Neural cell (in vitro differentiated cells): ENCODE measurements at regions not wholly inside any gene's neighbourhood (a gene's known extent, or its start where the extent isn't known, plus 50 kb on each side); places are given as distances from the start of the nearest gene placed in this dataset.

Source experiments
- H2AFZ ChIP-seq: fragments of 200-600, 300-800 bp; sonication (generic), shearing (Covaris generic); 2 replicates; pipeline ENCODE4 v1.6.0; 2014; ENCODE audit warnings: low read depth, mild to moderate bottlenecking, antibody characterized with exemption, low read length, moderate library complexity
- H3F3A ChIP-seq: fragments of 200-600 bp; shearing (Covaris generic); 2 replicates; pipeline ENCODE4 v1.6.1; 2016; ENCODE audit warnings: mild to moderate bottlenecking, moderate library complexity, mixed read lengths, antibody characterized with exemption, low read length; ENCODE audit not compliant: insufficient read depth, poor library complexity, severe bottlenecking
- H3K27ac ChIP-seq: fragments of 200-600, 300-800 bp; sonication (generic), shearing (Covaris generic); 2 replicates; pipeline ENCODE4 v1.5.1; 2014; ENCODE audit warnings: mild to moderate bottlenecking, low read length, moderate library complexity
- H3K27me3 ChIP-seq: fragments of 300-800, 200-600 bp; sonication (generic), shearing (Covaris generic); 2 replicates; pipeline ENCODE4 v1.6.0; 2014; ENCODE audit warnings: mild to moderate bottlenecking, low read depth, low read length, moderate library complexity; ENCODE audit not compliant: insufficient read depth
- H3K36me3 ChIP-seq: fragments of 300-800, 200-600 bp; sonication (generic), shearing (Covaris generic); 2 replicates; pipeline ENCODE4 v1.5.1; 2014; ENCODE audit warnings: mild to moderate bottlenecking, antibody characterized with exemption, low read length, moderate library complexity; ENCODE audit not compliant: insufficient read depth
- H3K4me2 ChIP-seq: fragments of 300-800, 200-600 bp; sonication (generic), shearing (Covaris generic); 2 replicates; pipeline ENCODE4 v1.6.0; 2014; ENCODE audit warnings: mild to moderate bottlenecking, low read length
- H3K4me3 ChIP-seq: fragments of 300-800, 200-600 bp; sonication (generic), shearing (Covaris generic); 2 replicates; pipeline ENCODE4 v1.5.1; 2014; ENCODE audit warnings: mild to moderate bottlenecking, low read length, moderate library complexity
- H3K79me2 ChIP-seq: fragments of 200-600 bp; shearing (Covaris generic); replicated peaks from 2 replicates; pipeline ENCODE4 v1.6.0; 2014; ENCODE audit warnings: mild to moderate bottlenecking, low read length, moderate library complexity; ENCODE audit not compliant: insufficient read depth
- H3K9ac ChIP-seq: fragments of 300-800, 200-600 bp; sonication (generic), shearing (Covaris generic); 2 replicates; pipeline ENCODE4 v1.6.1; 2016; ENCODE audit warnings: mild to moderate bottlenecking, low read length, mixed read lengths
- H3K9me2 ChIP-seq: fragments of 200-600 bp; shearing (Covaris generic); 2 replicates; pipeline ENCODE4 v1.6.1; 2016; ENCODE audit warnings: mild to moderate bottlenecking, low read length, mixed read lengths; ENCODE audit not compliant: insufficient read depth
- H3K9me3 ChIP-seq: fragments of 200-600, 300-800 bp; sonication (generic), shearing (Covaris generic); 2 replicates; pipeline ENCODE4 v1.6.1; 2016; ENCODE audit warnings: mild to moderate bottlenecking, mixed run types, low read length, moderate library complexity, mixed read lengths
- H4K20me1 ChIP-seq: fragments of 200-600 bp; shearing (Covaris generic); 2 replicates; pipeline ENCODE4 v1.6.1; 2016; ENCODE audit warnings: mild to moderate bottlenecking, mixed run types; ENCODE audit not compliant: insufficient read depth
- EP300 ChIP-seq: fragments of 450-650 bp; conservative IDR thresholded peaks from 2 replicates; pipeline ENCODE4 v1.6.1; 2014; ENCODE audit warnings: antibody characterized with exemption, mild to moderate bottlenecking, moderate library complexity; ENCODE audit not compliant: poor library complexity, severe bottlenecking
- EZH2 ChIP-seq: fragments of 200-600, 300-800 bp; shearing (Covaris generic), sonication (generic); IDR thresholded peaks from 2 replicates; pipeline ENCODE4 v1.6.1; 2014; ENCODE audit warnings: antibody characterized with exemption, low read length, borderline replicate concordance, mild to moderate bottlenecking; ENCODE audit not compliant: insufficient read depth, poor library complexity, severe bottlenecking
- MXI1 ChIP-seq: fragments of 450-650 bp; conservative IDR thresholded peaks from 2 replicates; pipeline ENCODE4 v1.6.1; 2014; ENCODE audit warnings: antibody characterized with exemption, mild to moderate bottlenecking; ENCODE audit not compliant: poor library complexity, severe bottlenecking
- POLR2AphosphoS5 ChIP-seq: IDR thresholded peaks from 2 replicates; pipeline ENCODE4 v1.6.1; 2012
- RAD21 ChIP-seq: fragments of 450-650 bp; conservative IDR thresholded peaks from 2 replicates; pipeline ENCODE4 v1.6.1; 2014; ENCODE audit warnings: antibody characterized with exemption, mild to moderate bottlenecking, moderate library complexity
- REST ChIP-seq: IDR thresholded peaks from 2 replicates; pipeline ENCODE4 v1.6.1; 2012; ENCODE audit warnings: borderline replicate concordance
- SMC3 ChIP-seq: fragments of 450-650 bp; conservative IDR thresholded peaks from 2 replicates; pipeline ENCODE4 v1.6.1; 2014; ENCODE audit warnings: antibody characterized with exemption, mild to moderate bottlenecking, moderate library complexity; ENCODE audit not compliant: poor library complexity
- TAF1 ChIP-seq: IDR thresholded peaks from 2 replicates; pipeline ENCODE4 v1.6.1; 2012; ENCODE audit warnings: low read depth
- TF ChIP-seq, protein P1 (sequence below): fragments of 450-650 bp; IDR thresholded peaks from 2 replicates; pipeline ENCODE4 v1.5.1; 2014; ENCODE audit warnings: antibody characterized with exemption, mild to moderate bottlenecking, moderate library complexity; ENCODE audit not compliant: poor library complexity, severe bottlenecking

- TF ChIP-seq EP300, result no peak
- TF ChIP-seq RAD21, result no peak
- TF ChIP-seq, protein P1, sequence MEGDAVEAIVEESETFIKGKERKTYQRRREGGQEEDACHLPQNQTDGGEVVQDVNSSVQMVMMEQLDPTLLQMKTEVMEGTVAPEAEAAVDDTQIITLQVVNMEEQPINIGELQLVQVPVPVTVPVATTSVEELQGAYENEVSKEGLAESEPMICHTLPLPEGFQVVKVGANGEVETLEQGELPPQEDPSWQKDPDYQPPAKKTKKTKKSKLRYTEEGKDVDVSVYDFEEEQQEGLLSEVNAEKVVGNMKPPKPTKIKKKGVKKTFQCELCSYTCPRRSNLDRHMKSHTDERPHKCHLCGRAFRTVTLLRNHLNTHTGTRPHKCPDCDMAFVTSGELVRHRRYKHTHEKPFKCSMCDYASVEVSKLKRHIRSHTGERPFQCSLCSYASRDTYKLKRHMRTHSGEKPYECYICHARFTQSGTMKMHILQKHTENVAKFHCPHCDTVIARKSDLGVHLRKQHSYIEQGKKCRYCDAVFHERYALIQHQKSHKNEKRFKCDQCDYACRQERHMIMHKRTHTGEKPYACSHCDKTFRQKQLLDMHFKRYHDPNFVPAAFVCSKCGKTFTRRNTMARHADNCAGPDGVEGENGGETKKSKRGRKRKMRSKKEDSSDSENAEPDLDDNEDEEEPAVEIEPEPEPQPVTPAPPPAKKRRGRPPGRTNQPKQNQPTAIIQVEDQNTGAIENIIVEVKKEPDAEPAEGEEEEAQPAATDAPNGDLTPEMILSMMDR, result no peak
- TF ChIP-seq REST, result no peak
- no peak for TF ChIP-seq EZH2
- TF ChIP-seq TAF1, result no peak
- no peak for TF ChIP-seq MXI1
- no peak for TF ChIP-seq SMC3
- TF ChIP-seq POLR2AphosphoS5, result no peak
- Histone ChIP-seq H4K20me1 (no peaks in the 10 kb centered on the region), H3K36me3 (no peaks in the 10 kb centered on the region), H3F3A (no peaks in the 10 kb centered on the region), H3K4me2 (no peak overlapping the region), H3K9me2 (no peaks in the 10 kb centered on the region), H2AFZ (no peak overlapping the region), H3K79me2 (no peaks in the 10 kb centered on the region), H3K27me3 (no peaks in the 10 kb centered on the region), H3K4me3 (no peak overlapping the region), H3K27ac (no peak overlapping the region), H3K9ac (no peak overlapping the region), H3K9me3 (no peaks in the 10 kb centered on the region)
These were observed 74.8 kb upstream of the PJA2 start for GRCh38 chr5:109484597-109484996.

GRCh38 chr5:109483395-109483971 is 73.7 kb upstream of the PJA2 start:
- H3K4me2 ChIP-seq, result no peak overlapping the region

GRCh38 chr5:109482748-109483147 is 73.0 kb upstream of the PJA2 start:
- Histone ChIP-seq H3K9me2 (no peaks in the 10 kb centered on the region), H3K4me2 (no peak overlapping the region), H2AFZ (no peak overlapping the region), H4K20me1 (no peaks in the 10 kb centered on the region), H3K27me3 (no peaks in the 10 kb centered on the region), H3K9ac (no peak overlapping the region), H3K79me2 (no peaks in the 10 kb centered on the region), H3K36me3 (no peaks in the 10 kb centered on the region), H3K27ac (no peak overlapping the region), H3K4me3 (no peak overlapping the region), H3K9me3 (no peaks in the 10 kb centered on the region), H3F3A (no peaks in the 10 kb centered on the region)
- TF ChIP-seq TAF1 (no peak), EZH2 (no peak), RAD21 (no peak), POLR2AphosphoS5 (no peak), SMC3 (no peak), EP300 (no peak), REST (no peak), MXI1 (no peak)
- TF ChIP-seq, protein P1, result no peak

More at GRCh38 chr5:109483395-109483971, 73.7 kb upstream of the PJA2 start:
- Histone ChIP-seq H3K27ac (no peak overlapping the region), H3F3A (no peaks in the 10 kb centered on the region), H3K36me3 (no peaks in the 10 kb centered on the region), H2AFZ (no peak overlapping the region), H3K9ac (no peak overlapping the region), H3K9me3 (no peaks in the 10 kb centered on the region), H3K27me3 (no peaks in the 10 kb centered on the region), H3K9me2 (no peaks in the 10 kb centered on the region), H3K4me3 (no peak overlapping the region), H3K79me2 (no peaks in the 10 kb centered on the region), H4K20me1 (no peaks in the 10 kb centered on the region)
- TF ChIP-seq EP300 (no peak), TAF1 (no peak)
